Spleen (tissue), 11 donors: ENCODE measurements at regions not wholly inside any gene's neighbourhood (a gene's known extent, or its start where the extent isn't known, plus 50 kb on each side); places are given as distances from the start of the nearest gene placed in this dataset.

Experiments used
- DNase-seq: peaks from one replicate; pipeline ENCODE4 v3.0.0-alpha.2; 2020
- H3K27ac ChIP-seq, 8 donors: fragments of 200-600 bp; sonication (generic) in 7 of 8; 1 replicate in 4 of 8; 2 replicates in 4 of 8; pipeline versions ENCODE4 v1.5.0 to v1.8.0; 2016 to 2021; ENCODE audit warnings: inconsistent platforms in 4 of 8, mild to moderate bottlenecking in 4 of 8, moderate library complexity in 1 of 8
- H3K27me3 ChIP-seq, 7 donors: fragments of 200-600 bp; sonication (generic) in 6 of 7; replicated peaks in 1 of 7; 1 replicate in 4 of 7; 2 replicates in 3 of 7; pipeline versions ENCODE4 v1.5.0 to v1.8.0; 2016 to 2021; ENCODE audit warnings: inconsistent platforms in 3 of 7, mild to moderate bottlenecking in 1 of 7
- H3K36me3 ChIP-seq, 6 donors: fragments of 200-600 bp; sonication (generic) in 5 of 6; 1 replicate in 4 of 6; 2 replicates in 2 of 6; pipeline versions ENCODE4 v1.5.0 to v1.8.0; 2016 to 2021; ENCODE audit warnings: inconsistent platforms in 2 of 6
- H3K4me1 ChIP-seq, 6 donors: fragments of 200-600 bp; sonication (generic) in 5 of 6; 1 replicate in 3 of 6; 2 replicates in 3 of 6; pipeline versions ENCODE4 v1.5.0 to v1.8.0; 2016 to 2021; ENCODE audit warnings: inconsistent platforms in 3 of 6
- H3K4me3 ChIP-seq, 8 donors: fragments of 200-600 bp; sonication (generic) in 7 of 8; 1 replicate in 4 of 8; 2 replicates in 4 of 8; pipeline versions ENCODE4 v1.5.0 to v1.8.0; 2016 to 2021; ENCODE audit warnings: inconsistent platforms in 4 of 8, mild to moderate bottlenecking in 4 of 8, moderate library complexity in 2 of 8
- H3K9me3 ChIP-seq, 8 donors: fragments of 200-600 bp; sonication (generic) in 7 of 8; 1 replicate in 4 of 8; 2 replicates in 4 of 8; pipeline versions ENCODE4 v1.5.0 to v1.8.0; 2016 to 2021; ENCODE audit warnings: inconsistent platforms in 4 of 8
- CTCF ChIP-seq, 11 experiments: fragments of 200-600 bp in 7 of 11; fragments of 450-650 bp in 4 of 11; sonication (generic) in 4 of 11; IDR thresholded peaks in 8 of 11; conservative IDR thresholded peaks in 3 of 11; 1 replicate in 7 of 11; 2 replicates in 4 of 11; pipeline versions ENCODE4 v1.4.0 to v1.8.0; 2016 to 2021; ENCODE audit warnings: antibody characterized with exemption in 11 of 11, inconsistent platforms in 4 of 11, mild to moderate bottlenecking in 1 of 11
- POLR2A ChIP-seq, 3 donors: fragments of 450-650 bp; IDR thresholded peaks; one replicate each; pipeline ENCODE4 v1.5.1; 2017; ENCODE audit warnings: antibody characterized with exemption in 3 of 3, mild to moderate bottlenecking in 1 of 3
- POLR2AphosphoS5 ChIP-seq, 3 donors: sonication (generic); formaldehyde crosslinking; IDR thresholded peaks; one replicate each; pipeline ENCODE4 v1.5.1; 2017; ENCODE audit warnings: antibody characterized with exemption in 3 of 3
- WGBS, 5 donors: extraction: QIAGEN DNeasy Blood & Tissue Kit in 3 of 5; methylation state at CpG; one replicate each; pipeline versions ENCODE4 v1.1.5 to v1.1.7; 2013 to 2018; 5-methylcytosine and 5-hydroxymethylcytosine counted together
- intact Hi-C: fragments of 100-400 bp; cut with DNase I; formaldehyde crosslinking; loops from one replicate; pipeline ENCODE4 v1.15.0; 2023; ENCODE audit warnings: low total_unique reads
- donor health status: healthy with polysubstance abuse.
- donor health status: DM: no; HTN: no; CAD: no; lungs with moderate emphysema.
- donor health status: DM: no; HTN: no; CAD: no.
- donor health status: Bipolar disorder and iron deficiency.
- donor health status: healthy.
- donor health status: DM: no; HTN: no; CAD: no.
- donor health status: DM: yes; HTN: yes; CAD: no.

GRCh38 chr13:61833228-61833627 lies 417.6 kb upstream of the PCDH20 start:
- 81 to 89% (median 87%) methylated on average over 3 of the region's 3 CpGs for WGBS, 5 donors
- no peak overlapping the region for H3K27ac ChIP-seq
- peaks cover 0 to 12% (median 6%) of the 10 kb centered on the region in 8 donors for H3K9me3 ChIP-seq
- intact Hi-C loops, result no loop called here
- H3K4me1 ChIP-seq, result no peaks in the 10 kb centered on the region
- TF ChIP-seq POLR2A (IDR thresholded peaks at IDR 0.05), result no peak
- TF ChIP-seq CTCF (IDR thresholded peaks at IDR 0.05 in 8 of 11, conservative IDR thresholded peaks at IDR 0.05 in 3 of 11), result no peak
- TF ChIP-seq POLR2AphosphoS5 (IDR thresholded peaks at IDR 0.05), result no peak
- H3K4me3 ChIP-seq, result no peak overlapping the region
- H3K36me3 ChIP-seq, result no peaks in the 10 kb centered on the region
- no peaks in the 10 kb centered on the region for H3K27me3 ChIP-seq
- no peak for DNase-seq

- Histone ChIP-seq H3K27me3 (no peaks in the 10 kb centered on the region), H3K9me3 (peaks cover 0 to 19% (median 7%) of the 10 kb centered on the region in 8 donors), H3K4me1 (no peaks in the 10 kb centered on the region), H3K27ac (no peak overlapping the region), H3K4me3 (no peak overlapping the region), H3K36me3 (no peaks in the 10 kb centered on the region)
- no peak for TF ChIP-seq CTCF (IDR thresholded peaks at IDR 0.05 in 8 of 11, conservative IDR thresholded peaks at IDR 0.05 in 3 of 11)
- no peak for TF ChIP-seq POLR2A (IDR thresholded peaks at IDR 0.05)
- TF ChIP-seq POLR2AphosphoS5 (IDR thresholded peaks at IDR 0.05), result no peak
- 47 to 60% (median 56%) methylated on average over 2 of the region's 2 CpGs for WGBS, 5 donors
- intact Hi-C loops, result no loop called here
- DNase-seq, result no peak
Measured at GRCh38 chr13:61831026-61831425, 415.4 kb upstream of the PCDH20 start.

GRCh38 chr13:61830475-61830874 lies 414.8 kb upstream of the PCDH20 start:
- H3K27ac ChIP-seq, result no peak overlapping the region
- no peak overlapping the region for H3K4me3 ChIP-seq
- no peaks in the 10 kb centered on the region for H3K36me3 ChIP-seq
- 39 to 68% (median 62%) methylated on average over 1 of the region's 1 CpG for WGBS, 5 donors
- peaks cover 0 to 19% (median 7%) of the 10 kb centered on the region in 8 donors for H3K9me3 ChIP-seq
- no peaks in the 10 kb centered on the region for H3K4me1 ChIP-seq
- H3K27me3 ChIP-seq, result no peaks in the 10 kb centered on the region
- no peak for DNase-seq
- intact Hi-C loops, result no loop called here
- TF ChIP-seq POLR2AphosphoS5 (IDR thresholded peaks at IDR 0.05) (no peak), POLR2A (IDR thresholded peaks at IDR 0.05) (no peak), CTCF (IDR thresholded peaks at IDR 0.05 in 8 of 11, conservative IDR thresholded peaks at IDR 0.05 in 3 of 11) (no peak)

DNA sequence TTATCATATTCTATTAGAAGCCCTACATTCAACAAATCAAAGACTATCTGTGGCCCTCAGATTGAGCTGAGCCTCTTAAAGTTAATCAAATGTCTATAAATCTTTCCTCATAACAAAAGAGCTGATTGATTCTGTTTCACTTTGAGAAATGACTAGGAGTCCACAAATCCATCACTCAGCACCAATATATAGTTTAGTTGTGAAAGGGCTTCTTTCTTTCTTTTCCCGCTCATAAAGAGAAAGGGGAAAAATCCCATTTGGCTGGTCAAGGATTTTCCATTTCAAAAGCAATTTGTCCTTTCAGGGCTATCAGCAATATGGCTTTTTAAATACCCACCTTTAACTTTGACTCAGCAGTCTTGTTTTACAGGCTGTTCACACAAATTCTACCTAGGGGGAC lies 408.5 kb upstream of the PCDH20 start:
- no peaks in the 10 kb centered on the region for H3K27me3 ChIP-seq
- H3K4me1 ChIP-seq, result no peaks in the 10 kb centered on the region
- peaks cover 0 to 16% (median 11%) of the 10 kb centered on the region in 8 donors for H3K9me3 ChIP-seq
- intact Hi-C loops, result no loop called here
- H3K36me3 ChIP-seq, result no peaks in the 10 kb centered on the region
- no peak for TF ChIP-seq POLR2A (IDR thresholded peaks at IDR 0.05)
- TF ChIP-seq CTCF (IDR thresholded peaks at IDR 0.05 in 8 of 11, conservative IDR thresholded peaks at IDR 0.05 in 3 of 11), result no peak
- TF ChIP-seq POLR2AphosphoS5 (IDR thresholded peaks at IDR 0.05), result no peak
- WGBS, 5 donors, result 77 to 92% (median 86%) methylated on average over 1 of the region's 1 CpG
- no peak overlapping the region for H3K27ac ChIP-seq
- no peak overlapping the region for H3K4me3 ChIP-seq
- DNase-seq, result no peak
